ENCODE measurements at regions not wholly inside any gene's neighbourhood (a gene's known extent, or its start where the extent isn't known, plus 50 kb on each side); places are given as distances from the start of the nearest gene placed in this dataset.
"Not testable (repeated sequence)": the region's sequence is repeated elsewhere in the genome, so short reads cannot be mapped to it uniquely, and the experiment has no call there.

- no peak for FAIRE-seq
Observed at GRCh38 chr7:131152766-131153165, 174.9 kb upstream of the MKLN1 start.

GRCh38 chr7:131154380-131154779 lies 173.3 kb upstream of the MKLN1 start:
- FAIRE-seq: no peak

GRCh38 chr7:131157530-131158243 lies 170.0 kb upstream of the MKLN1 start:
- no peak for FAIRE-seq

GRCh38 chr7:131158244-131158636 lies 169.4 kb upstream of the MKLN1 start:
- FAIRE-seq: not testable (repeated sequence)

GRCh38 chr7:131159961-131160361 lies 167.7 kb upstream of the MKLN1 start:
- FAIRE-seq: no peak

GRCh38 chr7:131161103-131161502 lies 166.6 kb upstream of the MKLN1 start:
- FAIRE-seq: no peak

GRCh38 chr7:131164025-131164925 lies 163.4 kb upstream of the MKLN1 start:
- FAIRE-seq: no peak

GRCh38 chr7:131166066-131166465 lies 161.6 kb upstream of the MKLN1 start:
- FAIRE-seq: no peak

GRCh38 chr7:131170440-131171271 lies 157.0 kb upstream of the MKLN1 start:
- no peak for FAIRE-seq

GRCh38 chr7:131173145-131173890 lies 154.4 kb upstream of the MKLN1 start:
- no peak for FAIRE-seq

GRCh38 chr7:131174391-131174790 lies 153.3 kb upstream of the MKLN1 start:
- no peak for FAIRE-seq

GRCh38 chr7:131174855-131175254 lies 152.8 kb upstream of the MKLN1 start:
- FAIRE-seq: no peak

- FAIRE-seq: no peak
Observed at GRCh38 chr7:131182446-131183058, 145.1 kb upstream of the MKLN1 start.

- no peak for FAIRE-seq
Observed at GRCh38 chr7:131183072-131183471, 144.6 kb upstream of the MKLN1 start.

GRCh38 chr7:131183611-131184119 lies 144.0 kb upstream of the MKLN1 start:
- no peak for FAIRE-seq

- FAIRE-seq: no peak
Observed at GRCh38 chr7:131186816-131187215, 140.9 kb upstream of the MKLN1 start.

- no peak for FAIRE-seq
Observed at GRCh38 chr7:131188367-131189339, 139.0 kb upstream of the MKLN1 start.

- FAIRE-seq: no peak
Observed at GRCh38 chr7:131189488-131189887, 138.2 kb upstream of the MKLN1 start.

GRCh38 chr7:131190146-131190545 lies 137.5 kb upstream of the MKLN1 start:
- FAIRE-seq: no peak

- no peak for FAIRE-seq
Observed at GRCh38 chr7:131190581-131190980, 137.1 kb upstream of the MKLN1 start.
